ENCODE measurements at regions not wholly inside any gene's neighbourhood (a gene's known extent, or its start where the extent isn't known, plus 50 kb on each side); places are given as distances from the start of the nearest gene placed in this dataset.

DNA sequence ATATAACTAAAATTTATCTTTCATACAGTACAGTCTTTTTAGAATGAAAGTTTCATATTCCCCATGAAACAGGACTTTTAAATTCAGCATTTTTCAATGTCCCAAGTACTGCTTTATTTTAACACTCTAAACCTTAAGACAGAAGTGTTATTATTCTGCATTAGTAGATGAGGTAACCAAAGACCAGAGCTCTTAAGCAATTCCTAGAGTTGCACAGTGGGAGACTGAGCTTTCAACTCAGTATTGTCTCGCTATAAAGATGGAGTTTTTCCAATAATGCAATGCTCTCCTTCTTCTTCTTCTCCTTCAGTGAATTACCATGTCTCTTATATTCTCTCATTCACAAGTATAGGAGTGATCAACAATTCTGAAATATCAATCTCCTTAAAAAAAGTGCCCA is 479.7 kb downstream of the CETN3 start:
- TF ChIP-seq, protein P1, sequence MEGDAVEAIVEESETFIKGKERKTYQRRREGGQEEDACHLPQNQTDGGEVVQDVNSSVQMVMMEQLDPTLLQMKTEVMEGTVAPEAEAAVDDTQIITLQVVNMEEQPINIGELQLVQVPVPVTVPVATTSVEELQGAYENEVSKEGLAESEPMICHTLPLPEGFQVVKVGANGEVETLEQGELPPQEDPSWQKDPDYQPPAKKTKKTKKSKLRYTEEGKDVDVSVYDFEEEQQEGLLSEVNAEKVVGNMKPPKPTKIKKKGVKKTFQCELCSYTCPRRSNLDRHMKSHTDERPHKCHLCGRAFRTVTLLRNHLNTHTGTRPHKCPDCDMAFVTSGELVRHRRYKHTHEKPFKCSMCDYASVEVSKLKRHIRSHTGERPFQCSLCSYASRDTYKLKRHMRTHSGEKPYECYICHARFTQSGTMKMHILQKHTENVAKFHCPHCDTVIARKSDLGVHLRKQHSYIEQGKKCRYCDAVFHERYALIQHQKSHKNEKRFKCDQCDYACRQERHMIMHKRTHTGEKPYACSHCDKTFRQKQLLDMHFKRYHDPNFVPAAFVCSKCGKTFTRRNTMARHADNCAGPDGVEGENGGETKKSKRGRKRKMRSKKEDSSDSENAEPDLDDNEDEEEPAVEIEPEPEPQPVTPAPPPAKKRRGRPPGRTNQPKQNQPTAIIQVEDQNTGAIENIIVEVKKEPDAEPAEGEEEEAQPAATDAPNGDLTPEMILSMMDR (conservative IDR thresholded peaks at IDR 0.05; ENCODE audit: low read length) = no peak
- TF ChIP-seq EZH2phosphoT487 (IDR thresholded peaks at IDR 0.05; ENCODE audit: borderline replicate concordance, low read depth, low read length) = no peak
- POLR2A ChIA-PET = no interaction called here

DNA sequence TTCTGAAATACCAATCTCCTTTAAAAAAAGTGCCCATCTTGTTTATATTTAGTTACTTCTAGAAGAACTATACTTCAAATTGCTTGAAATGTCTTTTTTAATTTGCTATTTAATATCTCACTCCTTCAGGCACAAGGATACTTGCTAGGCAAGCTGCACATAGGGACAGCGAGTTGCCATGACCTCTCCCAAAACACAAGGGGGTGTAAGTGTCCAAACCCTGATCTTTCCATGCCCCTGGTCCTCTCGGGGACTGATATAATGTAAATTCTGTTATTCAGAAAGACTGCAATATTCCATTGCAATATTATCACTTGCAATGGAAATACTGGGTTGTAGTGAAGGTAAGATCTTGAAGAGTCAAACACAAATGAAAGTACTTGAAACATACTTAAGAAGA is 480.4 kb downstream of the CETN3 start:
- no peaks in the 10 kb centered on the region for H3K79me2 ChIP-seq (ENCODE audit: insufficient read depth, low read depth, low read length)
- no peak for DNase-seq (ENCODE audit: low spot score)
- no peak overlapping the region for H2AFZ ChIP-seq (ENCODE audit: low read length)
- no peaks in the 10 kb centered on the region for H3K36me3 ChIP-seq (ENCODE audit: insufficient read depth, low read length)
- CTCF ChIA-PET (ENCODE audit: unreplicated experiment) = no interaction called here
- no peaks in the 10 kb centered on the region for H4K20me1 ChIP-seq (ENCODE audit: insufficient read depth, low read length)
- no peak overlapping the region for H3K4me2 ChIP-seq (ENCODE audit: low read length)
- H3K27ac ChIP-seq (ENCODE audit: low read depth, low read length, poor library complexity, severe bottlenecking) = no peak overlapping the region
- TF ChIP-seq, protein P1 (conservative IDR thresholded peaks at IDR 0.05; ENCODE audit: low read length) = no peak
- no peak for TF ChIP-seq EZH2phosphoT487 (IDR thresholded peaks at IDR 0.05; ENCODE audit: borderline replicate concordance, low read depth, low read length)
- no peak overlapping the region for H3K4me3 ChIP-seq (ENCODE audit: low read depth, low read length, poor library complexity, severe bottlenecking)
- no TSS peak for BruUV-seq (replicated peaks)
- POLR2A ChIA-PET = interaction anchor here (0.6 to 0.7 kb wide), 2 partner anchors 45 to 130 kb away, joined by 3 read pairs; no protein-coding TSS in a partner anchor
- no peaks in the 10 kb centered on the region for H3K9me2 ChIP-seq (ENCODE audit: insufficient read depth, low read length)
- H3K9me3 ChIP-seq (ENCODE audit: low read length) = no peaks in the 10 kb centered on the region
- no peaks in the 10 kb centered on the region for H3K4me1 ChIP-seq (ENCODE audit: insufficient read depth, low read length, poor library complexity, severe bottlenecking)
- intact Hi-C loops (cut with micrococcal nuclease; ENCODE audit: unreplicated experiment) = no loop called here

More for the DNA sequence above, 479.7 kb downstream of the CETN3 start:
- intact Hi-C loops (cut with micrococcal nuclease; ENCODE audit: unreplicated experiment) = no loop called here
- H3K36me3 ChIP-seq (ENCODE audit: insufficient read depth, low read length) = no peaks in the 10 kb centered on the region
- H4K20me1 ChIP-seq (ENCODE audit: insufficient read depth, low read length) = no peaks in the 10 kb centered on the region
- H3K9me3 ChIP-seq (ENCODE audit: low read length) = no peaks in the 10 kb centered on the region
- no peaks in the 10 kb centered on the region for H3K79me2 ChIP-seq (ENCODE audit: insufficient read depth, low read depth, low read length)
- no peak for DNase-seq (ENCODE audit: low spot score)
- H3K4me2 ChIP-seq (ENCODE audit: low read length) = no peak overlapping the region
- H2AFZ ChIP-seq (ENCODE audit: low read length) = no peak overlapping the region
- no peak overlapping the region for H3K4me3 ChIP-seq (ENCODE audit: low read depth, low read length, poor library complexity, severe bottlenecking)
- H3K27ac ChIP-seq (ENCODE audit: low read depth, low read length, poor library complexity, severe bottlenecking) = no peak overlapping the region
- H3K9me2 ChIP-seq (ENCODE audit: insufficient read depth, low read length) = no peaks in the 10 kb centered on the region
- CTCF ChIA-PET (ENCODE audit: unreplicated experiment) = no interaction called here
- BruUV-seq (replicated peaks) = no TSS peak
- no peaks in the 10 kb centered on the region for H3K4me1 ChIP-seq (ENCODE audit: insufficient read depth, low read length, poor library complexity, severe bottlenecking)

- POLR2A ChIA-PET = no interaction called here
Measured at GRCh38 chr5:89922161-89922560, 487.4 kb downstream of the CETN3 start.

More at GRCh38 chr5:89922161-89922560, 487.4 kb downstream of the CETN3 start:
- no peaks in the 10 kb centered on the region for H3K4me1 ChIP-seq (ENCODE audit: insufficient read depth, low read length, poor library complexity, severe bottlenecking)
- no peak overlapping the region for H3K4me3 ChIP-seq (ENCODE audit: low read depth, low read length, poor library complexity, severe bottlenecking)
- H3K9me2 ChIP-seq (ENCODE audit: insufficient read depth, low read length) = no peaks in the 10 kb centered on the region
- no peak overlapping the region for H2AFZ ChIP-seq (ENCODE audit: low read length)
- DNase-seq (ENCODE audit: low spot score) = no peak
- no peaks in the 10 kb centered on the region for H4K20me1 ChIP-seq (ENCODE audit: insufficient read depth, low read length)
- CTCF ChIA-PET (ENCODE audit: unreplicated experiment) = no interaction called here
- H3K36me3 ChIP-seq (ENCODE audit: insufficient read depth, low read length) = no peaks in the 10 kb centered on the region
- H3K79me2 ChIP-seq (ENCODE audit: insufficient read depth, low read depth, low read length) = no peaks in the 10 kb centered on the region
- no peaks in the 10 kb centered on the region for H3K9me3 ChIP-seq (ENCODE audit: low read length)
- no peak overlapping the region for H3K4me2 ChIP-seq (ENCODE audit: low read length)
- no peak overlapping the region for H3K27ac ChIP-seq (ENCODE audit: low read depth, low read length, poor library complexity, severe bottlenecking)
- BruUV-seq (replicated peaks) = no TSS peak
- intact Hi-C loops (cut with micrococcal nuclease; ENCODE audit: unreplicated experiment) = no loop called here
- TF ChIP-seq, protein P1 (conservative IDR thresholded peaks at IDR 0.05; ENCODE audit: low read length) = no peak
- TF ChIP-seq EZH2phosphoT487 (IDR thresholded peaks at IDR 0.05; ENCODE audit: borderline replicate concordance, low read depth, low read length) = no peak

Measured in OCI-LY7 (cell line).